Stimulated activated CD4-positive, alpha-beta T cell treated with anti-CD3 and anti-CD28 coated beads, TNF-alpha, amount 100 ng/mL, for 1 hour (primary cell): ENCODE measurements at regions not wholly inside any gene's neighbourhood (a gene's known extent, or its start where the extent isn't known, plus 50 kb on each side); places are given as distances from the start of the nearest gene placed in this dataset.
"Not testable (repeated sequence)": the region's sequence is repeated elsewhere in the genome, so short reads cannot be mapped to it uniquely, and the experiment has no call there.

Source experiments
- DNase-seq, 3 donors: peaks; one replicate each; pipeline ENCODE4 v3.0.0-alpha.2; 2020; ENCODE audit warnings: low read depth in 3 of 3, low spot score in 1 of 3

- no peak for DNase-seq
Measured at GRCh38 chr3:105139881-105140560, 226.7 kb upstream of the ALCAM start.

- DNase-seq = no peak
Measured at GRCh38 chr3:105140899-105141367, 225.8 kb upstream of the ALCAM start.

- DNase-seq = no peak
Measured at GRCh38 chr3:105144837-105145236, 221.9 kb upstream of the ALCAM start.

GRCh38 chr3:105145511-105145910 lies 221.2 kb upstream of the ALCAM start:
- DNase-seq = no peak

GRCh38 chr3:105149197-105149596 lies 217.5 kb upstream of the ALCAM start:
- not testable (repeated sequence) for DNase-seq

- no peak for DNase-seq
Measured at GRCh38 chr3:105152987-105153386, 213.7 kb upstream of the ALCAM start.

GRCh38 chr3:105154692-105155091 lies 212.0 kb upstream of the ALCAM start:
- DNase-seq = no peak

- DNase-seq = no peak
Measured at GRCh38 chr3:105157067-105157765, 209.5 kb upstream of the ALCAM start.

- no peak for DNase-seq
Measured at GRCh38 chr3:105157766-105158085, 209.0 kb upstream of the ALCAM start.

- no peak for DNase-seq
Measured at GRCh38 chr3:105158286-105158685, 208.4 kb upstream of the ALCAM start.

- no peak for DNase-seq
Measured at GRCh38 chr3:105162448-105162847, 204.3 kb upstream of the ALCAM start.

GRCh38 chr3:105166893-105167292 lies 199.8 kb upstream of the ALCAM start:
- no peak for DNase-seq

- DNase-seq = no peak
Measured at GRCh38 chr3:105170423-105170822, 196.3 kb upstream of the ALCAM start.

GRCh38 chr3:105174017-105174615 lies 192.6 kb upstream of the ALCAM start:
- no peak for DNase-seq

GRCh38 chr3:105177576-105177975 lies 189.1 kb upstream of the ALCAM start:
- no peak for DNase-seq

GRCh38 chr3:105187344-105187743 lies 179.4 kb upstream of the ALCAM start:
- no peak for DNase-seq

- DNase-seq = no peak
Measured at GRCh38 chr3:105195260-105195659, 171.4 kb upstream of the ALCAM start.

GRCh38 chr3:105197863-105198262 lies 168.8 kb upstream of the ALCAM start:
- no peak for DNase-seq

GRCh38 chr3:105199217-105199616 lies 167.5 kb upstream of the ALCAM start:
- DNase-seq = no peak

- no peak for DNase-seq
Measured at GRCh38 chr3:105210141-105210540, 156.6 kb upstream of the ALCAM start.

- DNase-seq = no peak
Measured at GRCh38 chr3:105214590-105214989, 152.1 kb upstream of the ALCAM start.

GRCh38 chr3:105222568-105223093 lies 144.1 kb upstream of the ALCAM start:
- no peak for DNase-seq
